CD4-positive, alpha-beta T cell treated with Interleukin-4 for 4 hours (primary cell): ENCODE measurements at regions not wholly inside any gene's neighbourhood (a gene's known extent, or its start where the extent isn't known, plus 50 kb on each side); places are given as distances from the start of the nearest gene placed in this dataset.
"Not testable (repeated sequence)": the region's sequence is repeated elsewhere in the genome, so short reads cannot be mapped to it uniquely, and the experiment has no call there.

Experiments
- DNase-seq: peaks from one replicate; pipeline ENCODE4 v3.0.0-alpha.2; 2020

DNA sequence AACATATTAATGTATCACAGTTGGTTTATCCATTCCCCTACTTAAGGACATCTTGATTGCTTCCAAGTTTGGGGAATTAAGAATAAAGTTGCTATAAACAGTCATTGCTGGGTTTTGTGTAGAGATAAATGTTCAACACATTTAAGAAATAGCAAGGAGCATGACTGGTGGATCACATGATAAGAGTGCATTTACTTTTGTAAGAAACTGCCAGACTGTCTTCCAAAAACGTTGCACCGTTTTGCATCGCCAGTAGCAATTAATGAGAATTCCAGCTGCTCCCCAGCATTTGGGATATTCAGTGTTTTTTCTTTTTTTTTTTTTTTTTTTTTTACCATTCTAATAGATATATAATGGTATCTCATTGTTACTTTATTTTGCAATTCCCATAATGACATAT, 695.7 kb upstream of the GJE1 start:
- no peak for DNase-seq

DNA sequence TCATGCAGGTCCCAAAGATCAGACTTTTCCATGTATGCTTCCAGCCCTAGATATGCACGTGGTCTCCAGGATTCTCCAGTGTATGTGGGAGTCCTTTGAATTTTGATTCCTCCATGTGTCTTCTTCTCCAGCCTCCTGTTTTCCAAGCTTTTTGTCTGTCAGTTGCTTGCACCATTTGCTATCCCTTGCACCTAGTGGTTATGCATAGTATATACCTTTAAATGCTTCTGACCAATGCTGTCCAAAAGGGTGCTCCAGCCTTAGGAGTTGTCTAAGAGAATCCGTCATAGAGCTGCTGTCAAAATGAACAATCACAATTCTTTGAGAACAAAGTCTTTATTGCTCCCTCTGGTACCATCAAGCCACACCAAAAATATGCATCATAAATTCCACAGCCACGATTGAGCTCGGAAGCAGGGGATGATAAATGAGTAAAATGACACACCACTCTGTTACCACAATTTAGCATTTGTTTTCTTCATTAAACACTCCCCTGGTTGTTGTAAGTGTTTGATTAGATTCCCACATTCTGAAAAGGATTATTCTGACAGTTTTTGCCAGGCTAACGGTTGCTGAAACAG, 706.2 kb upstream of the GJE1 start:
- DNase-seq, result no peak

DNA sequence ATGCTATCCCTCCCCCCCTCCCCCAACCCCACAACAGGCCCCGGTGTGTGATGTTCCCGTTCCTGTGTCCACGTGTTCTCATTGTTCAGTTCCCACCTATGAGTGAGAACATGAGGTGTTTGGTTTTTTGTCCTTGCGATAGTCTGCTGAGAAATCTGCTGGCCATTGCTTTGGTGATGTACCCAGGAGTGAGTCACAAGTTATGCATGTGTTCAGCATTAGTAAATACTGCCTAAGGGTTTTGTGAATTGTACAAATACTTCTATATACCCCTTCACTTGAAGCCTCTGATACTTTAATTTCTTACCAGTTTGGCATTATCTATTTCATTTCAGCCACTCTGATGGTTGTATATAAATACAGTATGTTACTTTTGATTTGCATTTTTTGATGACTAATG, 711.3 kb upstream of the GJE1 start:
- DNase-seq, result no peak

DNA sequence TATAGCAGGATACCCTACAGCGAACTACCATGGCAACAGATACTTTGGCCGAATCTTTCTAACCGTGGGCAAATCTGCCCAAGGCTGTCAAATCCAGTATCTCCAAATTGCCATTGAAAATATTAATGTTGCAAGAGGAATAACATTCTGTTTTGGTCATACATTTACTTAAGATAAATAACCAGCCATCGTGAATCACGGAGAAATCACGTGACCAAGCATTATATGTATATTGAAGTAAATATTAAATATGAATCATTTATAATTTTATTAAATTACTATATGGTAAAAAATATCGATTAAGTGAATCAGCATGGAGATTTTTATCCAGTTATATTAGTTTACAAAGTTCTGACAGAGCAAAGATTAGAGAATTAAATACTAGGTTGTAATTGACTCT, 714.6 kb upstream of the GJE1 start:
- no peak for DNase-seq

DNA sequence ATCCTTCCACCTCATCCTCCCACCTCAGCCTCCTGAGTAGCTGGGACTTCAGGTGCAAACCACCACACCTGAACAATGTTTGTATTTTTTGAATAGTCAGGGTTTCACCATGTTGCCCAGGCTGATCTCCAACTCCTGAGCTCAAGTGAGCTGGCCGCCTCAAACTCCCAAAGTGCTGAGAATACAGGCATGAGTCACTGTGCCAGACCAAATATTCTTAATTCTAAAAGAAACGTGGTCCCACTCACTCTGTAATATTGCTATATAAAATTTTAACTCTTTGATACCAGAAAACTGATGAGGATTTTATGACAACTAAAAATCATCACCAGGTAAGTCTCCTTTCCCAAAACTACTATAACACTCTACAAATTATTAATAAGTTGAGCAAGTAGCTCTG, 716.8 kb upstream of the GJE1 start:
- DNase-seq, result no peak

DNA sequence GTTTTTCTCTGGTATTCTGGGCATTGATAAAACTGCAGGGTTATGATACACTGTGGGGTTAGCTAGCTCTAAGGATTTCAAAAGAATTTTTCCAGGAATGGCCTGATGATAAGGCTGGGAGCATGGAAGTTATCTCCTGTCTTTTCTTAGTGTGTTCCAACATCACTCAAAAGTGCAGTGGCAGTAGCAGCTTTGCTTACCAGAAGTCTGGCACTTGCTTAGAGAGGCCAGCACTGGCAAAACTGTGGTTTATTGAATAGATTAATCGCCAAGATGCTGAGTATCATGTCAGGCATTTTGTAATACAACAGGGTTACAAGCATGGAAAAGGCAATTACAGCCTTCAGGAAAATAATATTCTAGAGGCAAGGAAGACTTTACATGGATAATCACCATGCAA, 719.5 kb upstream of the GJE1 start:
- DNase-seq, result no peak

DNA sequence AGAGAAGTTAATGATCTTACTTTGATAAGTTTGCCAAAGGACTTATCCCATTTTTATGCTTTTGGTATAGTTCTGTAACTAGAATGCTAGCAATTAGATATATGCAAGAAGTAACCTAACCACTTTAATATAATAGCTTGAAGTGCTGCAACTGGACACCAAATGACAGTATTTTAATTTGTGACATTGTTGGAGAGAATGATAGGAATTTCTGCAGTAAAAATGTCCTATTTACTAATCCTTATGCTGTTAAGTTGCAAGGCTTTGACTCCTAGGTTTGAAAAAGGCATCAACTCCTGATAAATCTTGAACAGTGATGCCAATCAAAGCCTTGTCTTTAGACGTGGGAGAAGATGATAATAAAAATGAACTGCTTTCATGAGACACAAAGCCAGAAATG, 726.0 kb upstream of the GJE1 start:
- DNase-seq, result no peak

DNA sequence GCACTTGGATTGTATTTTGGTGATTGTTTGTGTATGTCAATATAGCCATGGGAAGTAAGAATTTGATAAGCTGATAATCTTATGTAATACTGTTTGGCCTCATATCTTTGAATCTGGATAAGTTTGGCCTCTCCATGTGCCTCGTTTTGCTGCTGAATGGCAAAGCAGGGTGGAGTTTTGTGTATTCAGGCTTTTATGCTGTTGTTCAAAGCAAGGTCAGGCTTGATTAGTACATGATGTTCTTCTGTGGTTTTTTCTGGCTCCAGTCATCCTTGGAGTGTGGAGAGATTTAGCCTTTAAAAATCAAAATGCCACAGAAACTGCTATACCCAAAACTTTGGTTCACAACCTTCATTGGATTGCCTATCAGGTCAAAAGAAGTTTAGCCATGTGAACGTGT, 728.9 kb upstream of the GJE1 start:
- DNase-seq, result no peak

DNA sequence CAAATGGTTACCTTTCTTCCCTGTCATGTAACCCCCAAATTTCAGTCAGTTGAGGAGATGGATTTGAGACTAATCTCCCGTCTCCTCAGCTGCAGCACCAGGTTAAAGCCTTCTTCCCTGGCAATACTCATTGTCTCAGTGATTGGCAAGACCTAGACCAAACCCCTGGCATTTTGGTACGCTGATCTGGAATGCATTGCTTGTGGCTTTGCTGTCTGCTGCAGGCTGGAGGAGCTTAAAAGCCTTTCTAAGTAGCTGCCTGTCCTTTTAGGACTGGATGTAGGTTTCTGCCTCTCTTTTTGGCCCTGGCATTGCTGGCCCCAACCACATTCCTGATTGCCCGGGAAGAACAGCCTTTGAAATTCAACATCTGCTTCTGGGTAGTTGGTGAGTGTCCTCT, 729.6 kb upstream of the GJE1 start:
- DNase-seq, result no peak

DNA sequence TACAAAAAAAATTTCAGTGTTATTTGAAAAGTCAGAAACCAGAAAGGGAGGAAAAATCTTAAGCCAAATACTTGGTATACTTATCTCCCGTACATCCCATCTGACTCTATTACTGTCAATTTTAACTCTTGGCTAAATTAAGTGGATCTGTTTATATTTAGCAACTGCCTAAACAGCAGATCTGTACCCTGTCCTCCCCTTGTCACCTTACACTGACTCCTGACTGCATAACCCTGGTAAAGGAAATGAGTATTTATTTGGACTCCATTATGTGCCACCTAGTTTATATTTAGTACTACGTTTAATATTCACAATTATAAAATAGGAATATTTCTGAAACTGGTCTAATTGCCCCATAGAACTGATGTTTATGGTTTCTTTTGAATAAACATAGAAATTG, 730.2 kb upstream of the GJE1 start:
- DNase-seq, result no peak

DNA sequence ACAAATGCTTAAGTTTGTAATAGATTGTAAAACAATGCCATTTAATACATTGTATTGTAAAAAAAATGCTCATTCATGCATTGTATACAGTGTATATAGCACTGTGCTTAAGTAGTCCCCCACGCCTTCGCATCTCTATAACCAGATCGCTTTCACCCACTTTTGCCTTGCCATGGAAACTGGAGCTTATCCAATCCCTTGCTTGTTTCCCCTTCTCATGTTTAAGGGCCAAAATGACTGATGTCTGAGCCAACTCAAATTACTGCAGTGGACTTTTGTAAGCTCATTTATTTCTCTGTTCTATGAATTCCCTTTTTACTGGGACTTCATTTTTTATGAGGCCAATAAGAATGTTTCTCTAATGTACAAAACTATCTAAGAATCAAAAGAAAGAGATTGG, 730.9 kb upstream of the GJE1 start:
- DNase-seq, result no peak

DNA sequence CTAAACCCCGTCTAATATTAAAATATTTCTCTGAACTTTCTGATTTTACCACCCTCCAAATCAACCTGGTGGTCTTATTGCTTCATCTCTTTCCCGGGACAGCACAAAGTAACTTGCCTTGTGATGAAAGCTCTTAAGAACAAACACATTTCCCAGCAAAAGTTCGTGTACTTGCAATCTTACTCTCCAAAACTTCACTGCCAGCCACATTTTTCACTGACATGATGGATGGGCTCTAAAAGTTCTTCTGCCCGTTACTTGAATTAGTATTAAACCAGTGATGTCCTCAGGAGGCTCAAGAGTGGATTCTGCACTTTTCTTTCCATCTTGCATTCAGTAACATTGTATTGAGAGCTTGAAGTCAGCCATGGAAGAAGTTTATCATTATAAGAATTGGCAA, 731.6 kb upstream of the GJE1 start:
- DNase-seq, result no peak

DNA sequence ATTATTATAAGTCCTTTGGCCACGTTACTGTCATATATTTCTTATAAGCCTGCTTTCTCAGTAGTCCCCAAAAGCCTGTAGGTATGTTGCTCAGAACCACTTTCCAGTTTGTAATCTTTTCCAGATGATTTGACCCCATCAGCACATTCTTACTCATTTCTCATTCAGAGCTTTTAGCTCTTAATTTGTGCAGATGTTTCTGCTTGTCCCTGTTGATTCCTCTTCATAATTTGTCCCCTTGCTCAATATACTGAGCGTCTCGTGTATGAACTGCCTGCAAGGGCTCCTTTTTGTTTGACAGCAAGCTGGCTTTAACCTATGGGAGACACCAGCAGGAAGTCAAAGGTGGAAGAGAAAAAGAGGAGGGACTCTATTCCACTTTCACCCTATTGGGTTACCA, 733.8 kb upstream of the GJE1 start:
- no peak for DNase-seq

DNA sequence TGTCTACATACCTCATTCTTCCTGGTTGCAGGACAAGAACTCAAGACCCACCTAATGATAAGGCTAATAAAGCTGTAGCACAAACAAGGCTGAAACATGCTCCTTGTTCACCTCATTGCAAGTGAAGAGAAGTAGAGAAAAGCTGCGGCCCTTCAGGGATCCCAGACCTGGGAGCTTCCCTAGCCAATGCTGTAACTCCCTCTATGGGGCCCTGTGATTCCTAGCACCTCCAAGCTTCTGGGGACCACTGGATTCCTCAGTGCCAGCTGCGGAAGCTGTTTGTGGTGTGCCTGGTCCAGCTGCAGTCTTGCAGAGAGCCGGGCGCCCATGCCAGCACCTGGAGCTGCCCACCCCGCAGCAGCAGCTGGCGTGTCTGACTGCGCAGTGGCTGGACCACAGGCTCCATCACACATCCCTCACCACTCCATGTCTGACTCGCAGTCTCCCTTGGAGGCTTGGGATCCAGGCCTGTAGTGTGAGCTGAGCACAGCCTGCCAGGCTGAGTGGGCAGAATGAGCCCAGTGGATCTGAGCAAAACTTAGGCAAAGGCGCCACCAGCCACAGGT, 737.2 kb upstream of the GJE1 start:
- no peak for DNase-seq

DNA sequence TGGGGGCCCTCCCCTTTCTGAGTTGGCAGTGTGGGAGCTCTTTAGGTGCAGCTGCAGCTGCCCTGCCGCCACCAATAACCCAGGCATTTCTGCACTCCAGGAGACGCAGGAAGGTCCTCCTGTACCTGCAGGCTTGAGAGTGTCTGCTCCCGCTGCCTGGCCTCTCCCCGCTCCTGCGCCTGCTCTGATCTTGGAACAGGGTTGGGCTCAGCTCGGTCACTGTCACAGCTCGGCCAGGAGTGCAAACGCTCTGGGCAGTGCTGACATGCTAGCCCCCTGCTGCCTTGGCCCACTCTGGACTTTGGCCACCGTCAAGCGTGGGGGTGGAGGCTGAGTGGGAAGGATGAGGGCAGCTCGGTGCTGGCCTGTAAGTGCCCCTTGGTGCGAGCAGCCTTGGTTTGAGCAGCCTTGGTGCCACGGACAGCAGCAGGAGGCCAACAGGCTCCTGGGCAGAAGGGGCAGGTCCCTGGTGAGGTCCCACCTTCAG, 738.1 kb upstream of the GJE1 start:
- no peak for DNase-seq

DNA sequence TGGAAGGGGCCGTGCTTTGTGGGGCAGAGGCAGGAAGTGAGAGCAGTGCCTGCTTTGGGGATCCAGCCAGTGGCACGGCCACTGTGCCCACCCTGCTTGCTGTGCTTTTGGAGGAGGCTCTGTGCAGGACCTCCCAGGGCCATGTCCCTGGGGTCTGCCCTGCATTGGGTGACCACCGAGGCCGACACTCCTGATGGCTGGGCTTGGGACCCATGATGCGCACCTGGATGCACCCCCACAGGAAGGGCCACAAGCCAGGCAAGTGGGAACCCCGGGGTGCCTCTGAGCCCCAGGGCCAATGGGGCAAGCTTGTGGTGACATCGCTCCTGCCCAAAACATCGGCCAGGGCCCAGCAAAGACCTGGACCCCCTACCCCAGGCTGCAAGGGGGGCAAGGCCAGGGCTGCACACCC, 738.6 kb upstream of the GJE1 start:
- no peak for DNase-seq

DNA sequence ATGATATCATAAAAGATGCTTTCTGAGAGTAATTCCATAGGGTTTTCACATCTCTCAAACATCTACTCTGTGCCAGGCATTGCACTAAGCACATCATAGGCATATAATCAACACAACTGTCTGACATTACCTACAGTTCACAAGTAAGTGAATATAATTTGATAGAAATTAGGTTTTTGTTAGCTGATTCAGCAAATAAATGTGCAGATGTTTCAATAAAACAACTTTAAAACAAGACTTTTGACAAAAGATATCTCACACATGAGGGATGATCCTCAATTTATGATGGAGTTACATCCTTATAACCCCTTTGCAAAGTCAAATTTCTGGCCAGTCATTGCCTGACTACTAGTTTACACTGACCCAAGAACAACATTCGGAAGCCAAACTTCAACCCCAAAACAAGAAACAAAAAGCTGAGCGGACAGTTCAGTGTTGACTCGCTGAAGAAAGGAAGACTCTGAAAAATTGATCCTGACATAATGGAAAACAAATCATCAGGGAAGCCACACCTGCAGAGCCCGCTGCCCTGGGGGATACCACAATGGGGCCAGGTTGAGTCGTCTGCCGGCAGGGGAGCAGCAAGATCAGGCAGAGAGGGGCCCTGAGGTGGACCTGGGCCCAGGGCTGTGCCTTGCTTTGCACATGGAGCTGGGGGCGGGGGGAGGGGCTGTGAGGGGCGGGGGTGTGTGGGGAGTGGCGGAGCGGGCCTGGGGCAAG, 739.2 kb upstream of the GJE1 start:
- DNase-seq, result no peak

DNA sequence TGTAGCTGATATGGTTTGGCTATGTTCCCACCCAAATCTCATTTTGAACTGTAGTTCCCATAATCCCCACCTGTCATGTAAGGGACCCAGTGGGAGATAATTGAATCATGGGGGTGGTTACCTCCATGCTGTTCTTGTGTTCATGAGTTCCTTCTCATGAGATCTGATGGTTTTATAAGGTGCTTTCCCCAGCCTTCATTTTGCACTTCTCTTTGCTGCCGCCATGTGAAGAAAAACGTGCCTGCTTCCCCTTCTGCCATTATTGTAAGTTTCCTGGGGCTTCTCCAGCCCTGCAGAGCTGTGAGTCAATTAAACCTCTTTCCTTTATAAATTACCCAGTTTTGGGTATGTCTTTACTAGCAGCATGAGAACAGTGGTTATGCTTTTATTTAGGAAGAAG, 741.6 kb upstream of the GJE1 start:
- not testable (repeated sequence) for DNase-seq

DNA sequence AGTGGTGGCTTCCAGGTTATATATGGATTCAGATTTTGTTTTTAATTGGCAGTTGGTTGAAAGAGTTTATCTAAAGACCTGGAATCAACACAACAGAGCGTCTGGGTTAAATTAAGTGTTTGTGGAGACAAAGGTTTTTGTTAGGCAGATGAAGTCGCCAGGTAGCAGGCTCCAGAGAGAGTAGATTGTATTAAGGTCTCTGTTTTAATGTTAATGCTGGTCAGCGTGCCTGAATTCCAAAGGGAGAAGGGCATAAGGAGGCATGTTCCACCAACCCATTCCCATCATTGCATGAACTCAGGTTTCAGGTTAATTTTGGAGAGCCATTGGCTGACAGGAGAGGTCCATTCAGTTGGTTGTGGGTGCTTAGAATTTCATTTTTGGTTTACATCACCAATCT, 744.1 kb upstream of the GJE1 start:
- DNase-seq, result no peak

DNA sequence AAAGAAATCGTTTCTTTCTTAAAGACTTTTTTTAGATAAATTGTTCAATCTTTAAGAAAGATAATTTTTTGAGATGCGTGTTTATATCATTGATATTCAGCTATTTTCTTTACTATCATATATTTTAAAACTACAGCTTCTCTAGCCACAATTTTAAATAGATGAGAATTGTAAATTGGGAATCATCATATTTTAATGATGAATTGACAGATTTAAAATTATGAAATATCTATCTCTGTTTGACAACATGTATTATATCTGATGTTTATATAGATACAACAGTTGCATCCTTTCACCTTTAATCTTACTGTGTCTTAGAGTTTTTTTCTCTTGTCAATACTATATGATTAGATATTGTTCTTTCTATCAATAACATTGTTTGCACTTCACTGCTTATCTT, 762.3 kb upstream of the GJE1 start:
- no peak for DNase-seq

DNA sequence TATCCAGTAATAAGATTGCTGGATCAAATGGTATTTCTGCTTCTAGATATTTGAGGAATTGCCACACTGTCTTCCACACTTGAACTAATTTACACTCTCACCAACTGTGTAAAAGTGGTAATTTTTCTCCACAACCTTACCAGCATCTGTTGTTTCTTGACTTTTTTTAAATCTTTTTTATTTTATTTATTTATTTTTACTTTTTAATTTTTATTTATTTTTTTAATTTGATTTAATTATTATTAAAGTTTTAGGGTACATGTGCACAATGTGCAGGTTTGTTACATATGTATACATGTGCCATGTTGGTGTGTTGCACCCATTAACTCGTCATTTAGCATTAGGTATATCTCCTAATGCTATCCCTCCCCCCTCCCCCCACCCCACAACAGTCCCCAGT, 765.9 kb upstream of the GJE1 start:
- DNase-seq, result not testable (repeated sequence)

DNA sequence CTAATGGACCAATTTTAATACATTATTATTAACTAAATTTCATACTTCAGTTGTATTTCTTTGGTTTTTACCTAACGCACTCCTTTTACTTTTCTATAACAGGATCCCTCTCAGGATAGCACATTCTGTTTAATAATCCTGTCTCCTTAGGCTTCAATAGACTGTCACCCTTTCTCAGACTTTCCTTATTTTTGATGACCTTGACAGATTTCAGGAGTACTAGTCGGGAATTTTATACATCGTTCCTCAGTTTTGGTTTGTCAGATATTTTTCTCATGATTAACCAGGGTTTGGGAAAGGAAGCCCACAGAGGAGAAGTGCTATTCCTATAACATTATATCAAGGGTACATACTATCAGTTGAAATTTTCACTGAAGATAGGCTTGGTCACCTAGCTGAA, 768.0 kb upstream of the GJE1 start:
- no peak for DNase-seq

DNA sequence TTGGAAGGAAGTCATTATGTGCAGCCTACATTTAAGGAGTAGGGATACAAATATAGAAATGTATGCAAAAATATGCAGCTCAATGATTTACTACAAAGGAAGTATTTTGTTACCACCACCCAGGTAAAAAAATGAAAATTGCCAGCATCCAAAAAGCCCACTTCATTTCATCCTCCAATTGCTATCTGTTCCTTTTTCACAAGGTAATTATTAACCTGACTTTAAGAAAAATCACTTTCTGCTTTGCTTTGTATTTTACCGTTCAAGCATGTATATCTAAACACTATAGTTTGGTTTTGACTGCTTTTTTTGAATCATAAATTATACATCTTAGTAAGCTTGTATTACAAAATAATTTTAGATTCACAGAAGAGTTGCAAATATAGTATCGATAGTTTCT, 768.5 kb upstream of the GJE1 start:
- no peak for DNase-seq

DNA sequence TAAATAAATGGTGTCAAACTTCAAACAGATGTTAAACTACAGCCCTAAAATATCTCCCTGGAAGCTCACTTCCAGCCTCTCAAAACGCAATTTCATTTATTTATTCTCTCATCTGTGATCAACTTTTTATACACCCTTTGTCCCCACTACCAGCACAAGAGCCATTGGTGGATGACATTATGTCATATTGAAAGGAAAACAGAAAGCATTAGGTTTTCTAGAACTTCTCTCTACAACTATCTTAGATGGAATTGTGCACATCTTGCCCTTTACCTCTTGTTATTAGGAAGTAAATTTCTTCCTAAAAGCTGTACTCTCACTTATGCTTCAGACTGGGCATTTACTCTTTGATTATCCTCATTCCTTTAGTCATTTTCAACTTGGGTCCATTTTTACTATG, 771.2 kb upstream of the GJE1 start:
- no peak for DNase-seq

DNA sequence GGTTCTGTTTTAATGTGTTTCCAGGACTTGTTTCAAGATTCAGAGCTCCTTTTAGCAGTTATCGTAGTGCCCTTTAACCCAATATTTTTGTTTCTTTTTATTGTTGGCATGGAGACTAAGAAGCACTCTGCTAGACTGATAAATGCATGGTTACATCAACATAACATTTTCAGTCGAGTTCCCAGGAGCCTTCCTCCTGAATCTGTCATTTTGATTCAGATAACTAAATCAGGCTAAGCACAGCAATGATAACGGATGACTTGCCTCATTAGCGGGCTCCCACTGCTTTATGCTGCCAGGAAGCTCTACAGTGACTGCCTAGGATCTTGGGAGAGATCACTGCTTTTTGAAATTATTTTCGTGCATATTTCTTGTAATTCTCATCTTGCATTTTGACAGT, 772.8 kb upstream of the GJE1 start:
- no peak for DNase-seq
